ENCODE measurements at regions not wholly inside any gene's neighbourhood (a gene's known extent, or its start where the extent isn't known, plus 50 kb on each side); places are given as distances from the start of the nearest gene placed in this dataset.

DNA sequence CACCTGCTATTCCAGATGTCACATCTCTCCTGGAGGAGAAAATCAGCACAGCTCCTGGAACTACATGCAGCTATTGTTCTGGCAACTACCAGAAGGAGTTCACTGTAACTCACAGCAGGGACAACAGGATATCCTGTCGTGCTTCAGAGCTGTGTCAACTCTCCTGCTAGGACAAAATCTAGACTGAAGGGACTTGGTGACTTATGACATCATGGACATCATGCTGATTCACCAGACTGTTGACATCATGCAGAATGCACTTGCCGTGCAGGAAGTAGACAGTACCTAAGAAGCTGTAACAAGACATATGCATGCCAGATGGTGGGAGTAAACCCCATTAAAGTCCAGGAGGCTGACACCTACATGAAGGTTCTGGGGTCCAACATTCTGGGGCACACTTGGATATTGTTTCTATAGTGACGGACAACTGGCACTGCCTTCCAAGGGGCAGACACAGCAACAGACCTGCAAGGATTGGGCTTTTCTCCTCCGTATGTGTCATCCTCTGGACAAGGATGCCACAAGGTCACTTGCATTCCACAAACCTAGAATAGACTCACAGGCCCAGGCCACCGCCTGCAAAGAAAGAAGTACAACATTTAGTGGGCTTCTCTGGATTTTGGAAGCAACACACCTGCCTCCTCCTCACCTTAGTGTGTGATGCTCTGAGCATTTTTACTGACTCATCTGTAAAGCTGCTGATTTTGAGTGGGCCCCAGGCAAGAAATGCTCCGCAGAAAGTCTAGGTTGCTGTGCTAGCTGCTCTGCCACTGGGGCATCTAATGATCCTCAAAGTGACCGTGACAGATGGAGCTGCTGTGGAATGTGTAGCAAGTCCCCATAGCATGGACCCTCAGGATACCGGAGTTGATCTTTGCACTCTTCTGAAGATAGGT lies 249.2 kb downstream of the MATN1 start:
- Histone ChIP-seq H3K9me3 (ENCODE audit: insufficient read depth, low read depth, low read length) (peaks cover 3% of the 10 kb centered on the region; the same call in 1 of the 2 replicates), H3K4me3 (ENCODE audit: low read length, poor library complexity, severe bottlenecking) (no peak overlapping the region), H4K20me1 (ENCODE audit: insufficient read depth, low read length, poor library complexity, severe bottlenecking) (no peaks in the 10 kb centered on the region), H3K9me2 (replicated peaks; ENCODE audit: low read depth, low read length) (no peaks in the 10 kb centered on the region), H3K4me1 (ENCODE audit: insufficient read depth, low read length, poor library complexity, severe bottlenecking) (no peaks in the 10 kb centered on the region), H3K4me2 (ENCODE audit: low read depth, low read length, poor library complexity, severe bottlenecking) (no peak overlapping the region), H2AFZ (ENCODE audit: low read length) (no peak overlapping the region), H3K9ac (ENCODE audit: low read depth, low read length, poor library complexity, severe bottlenecking) (no peak overlapping the region), H3F3A (ENCODE audit: low read depth) (no peaks in the 10 kb centered on the region), H3K79me2 (ENCODE audit: insufficient read depth, low read length) (no peaks in the 10 kb centered on the region), H3K36me3 (ENCODE audit: insufficient read depth, low read length) (no peaks in the 10 kb centered on the region), H3K27me3 (ENCODE audit: insufficient read depth, low read length, poor library complexity, severe bottlenecking) (no peaks in the 10 kb centered on the region)
- no peak for TF ChIP-seq CTCF (conservative IDR thresholded peaks at IDR 0.05; ENCODE audit: low read length)
- no peak for TF ChIP-seq EZH2phosphoT487 (IDR thresholded peaks at IDR 0.05; ENCODE audit: borderline replicate concordance)

GRCh38 chr1:30472526-30472925 lies 250.9 kb downstream of the MATN1 start:
- Histone ChIP-seq H3K36me3 (ENCODE audit: insufficient read depth, low read length) (no peaks in the 10 kb centered on the region), H3K9me2 (replicated peaks; ENCODE audit: low read depth, low read length) (no peaks in the 10 kb centered on the region), H4K20me1 (ENCODE audit: insufficient read depth, low read length, poor library complexity, severe bottlenecking) (no peaks in the 10 kb centered on the region), H3K9me3 (ENCODE audit: insufficient read depth, low read depth, low read length) (no peaks in the 10 kb centered on the region), H3K4me3 (ENCODE audit: low read length, poor library complexity, severe bottlenecking) (no peak overlapping the region), H3K4me1 (ENCODE audit: insufficient read depth, low read length, poor library complexity, severe bottlenecking) (no peaks in the 10 kb centered on the region), H2AFZ (ENCODE audit: low read length) (no peak overlapping the region), H3K79me2 (ENCODE audit: insufficient read depth, low read length) (no peaks in the 10 kb centered on the region), H3K9ac (ENCODE audit: low read depth, low read length, poor library complexity, severe bottlenecking) (no peak overlapping the region), H3K4me2 (ENCODE audit: low read depth, low read length, poor library complexity, severe bottlenecking) (no peak overlapping the region), H3K27me3 (ENCODE audit: insufficient read depth, low read length, poor library complexity, severe bottlenecking) (no peaks in the 10 kb centered on the region), H3F3A (ENCODE audit: low read depth) (no peaks in the 10 kb centered on the region)
- TF ChIP-seq EZH2phosphoT487 (IDR thresholded peaks at IDR 0.05; ENCODE audit: borderline replicate concordance), result no peak
- TF ChIP-seq CTCF (conservative IDR thresholded peaks at IDR 0.05; ENCODE audit: low read length), result no peak

DNA sequence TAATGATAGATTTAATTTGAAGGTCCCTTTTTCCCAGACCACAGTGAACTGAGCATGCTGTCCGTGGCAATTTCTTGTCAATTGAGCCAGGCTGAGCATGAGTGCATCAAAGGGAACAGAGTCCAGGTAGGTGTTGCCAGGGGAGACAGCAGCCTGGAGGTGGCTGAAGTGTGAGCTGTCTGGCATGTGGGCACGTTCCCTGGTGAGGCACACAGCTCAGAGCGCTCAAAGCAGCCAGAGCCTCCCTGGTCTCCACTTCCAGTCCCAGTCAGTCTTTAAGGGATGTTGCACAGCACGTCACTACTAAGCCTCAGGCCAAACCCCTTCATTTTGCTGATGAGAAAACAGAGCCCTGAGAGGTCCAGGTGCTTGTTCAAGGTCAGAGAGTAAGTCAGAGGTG lies 251.4 kb downstream of the MATN1 start:
- Histone ChIP-seq H2AFZ (ENCODE audit: low read length) (no peak overlapping the region), H3K4me2 (ENCODE audit: low read depth, low read length, poor library complexity, severe bottlenecking) (no peak overlapping the region), H3F3A (ENCODE audit: low read depth) (no peaks in the 10 kb centered on the region), H4K20me1 (ENCODE audit: insufficient read depth, low read length, poor library complexity, severe bottlenecking) (no peaks in the 10 kb centered on the region), H3K4me3 (ENCODE audit: low read length, poor library complexity, severe bottlenecking) (no peak overlapping the region), H3K79me2 (ENCODE audit: insufficient read depth, low read length) (no peaks in the 10 kb centered on the region), H3K36me3 (ENCODE audit: insufficient read depth, low read length) (no peaks in the 10 kb centered on the region), H3K9me2 (replicated peaks; ENCODE audit: low read depth, low read length) (no peaks in the 10 kb centered on the region), H3K4me1 (ENCODE audit: insufficient read depth, low read length, poor library complexity, severe bottlenecking) (no peaks in the 10 kb centered on the region), H3K27me3 (ENCODE audit: insufficient read depth, low read length, poor library complexity, severe bottlenecking) (no peaks in the 10 kb centered on the region), H3K9me3 (ENCODE audit: insufficient read depth, low read depth, low read length) (no peaks in the 10 kb centered on the region), H3K9ac (ENCODE audit: low read depth, low read length, poor library complexity, severe bottlenecking) (no peak overlapping the region)
- TF ChIP-seq CTCF (conservative IDR thresholded peaks at IDR 0.05; ENCODE audit: low read length), result no peak
- no peak for TF ChIP-seq EZH2phosphoT487 (IDR thresholded peaks at IDR 0.05; ENCODE audit: borderline replicate concordance)
